DND-41 (cell line): ENCODE measurements at regions not wholly inside any gene's neighbourhood (a gene's known extent, or its start where the extent isn't known, plus 50 kb on each side); places are given as distances from the start of the nearest gene placed in this dataset.
"Not testable (repeated sequence)": the region's sequence is repeated elsewhere in the genome, so short reads cannot be mapped to it uniquely, and the experiment has no call there.

Source experiments
- CTCF ChIP-seq: IDR thresholded peaks from 2 replicates; pipeline ENCODE4 v1.5.1; 2012; ENCODE audit warnings: borderline replicate concordance, low read length, moderate library complexity, mild to moderate bottlenecking; ENCODE audit not compliant: poor library complexity, severe bottlenecking; ENCODE audit errors: extremely low read depth
- EZH2 ChIP-seq: IDR thresholded peaks from 3 replicates; pipeline ENCODE4 v1.6.1; 2012; ENCODE audit warnings: borderline replicate concordance, low read depth, mild to moderate bottlenecking, moderate library complexity, low read length, inconsistent platforms; ENCODE audit not compliant: severe bottlenecking

GRCh38 chr2:179321034-179321433, 56.4 kb upstream of the SESTD1 start:
- TF ChIP-seq CTCF, EZH2: not testable (repeated sequence)
